HL-60 (cell line): ENCODE measurements at regions not wholly inside any gene's neighbourhood (a gene's known extent, or its start where the extent isn't known, plus 50 kb on each side); places are given as distances from the start of the nearest gene placed in this dataset.

Source experiments
- DNase-seq, 2 experiments: peaks; one replicate each; pipeline ENCODE4 v3.0.0-alpha.2; 2010 to 2020; ENCODE audit warnings: low read depth in 1 of 2, low spot score in 1 of 2
- H3K27ac ChIP-seq: fragments of 250-450 bp; sonication (Bioruptor Pico); replicated peaks from 2 replicates; pipeline ENCODE4 v1.5.1; 2020; ENCODE audit warnings: mild to moderate bottlenecking, moderate library complexity
- H3K27me3 ChIP-seq: fragments of 250-450 bp; sonication (Bioruptor Pico); 2 replicates; pipeline ENCODE4 v1.5.1; 2021; ENCODE audit warnings: mild to moderate bottlenecking, moderate library complexity; ENCODE audit not compliant: insufficient read depth, poor library complexity, severe bottlenecking
- H3K4me3 ChIP-seq: replicated peaks from 2 replicates; pipeline ENCODE4 v1.5.1; 2011; ENCODE audit warnings: mild to moderate bottlenecking, control low read depth, low read length; ENCODE audit not compliant: insufficient read depth
- GABPA ChIP-seq: IDR thresholded peaks from 2 replicates; pipeline ENCODE4 v1.6.1; 2012; ENCODE audit warnings: low read depth
- POLR2AphosphoS5 ChIP-seq: IDR thresholded peaks from 2 replicates; pipeline ENCODE4 v1.6.1; 2012; ENCODE audit warnings: low read depth
- REST ChIP-seq: IDR thresholded peaks from 2 replicates; pipeline ENCODE4 v1.6.1; 2012; ENCODE audit warnings: low read depth; ENCODE audit not compliant: insufficient replicate concordance
- SPI1 ChIP-seq: IDR thresholded peaks from 2 replicates; pipeline ENCODE4 v1.6.1; 2012; ENCODE audit warnings: low read depth, mild to moderate bottlenecking, borderline replicate concordance
- TF ChIP-seq, protein P1 (sequence below): IDR thresholded peaks from one replicate; pipeline ENCODE4 v1.5.1; 2011; ENCODE audit warnings: low read length, control low read depth, inconsistent platforms; ENCODE audit not compliant: insufficient read depth

DNA sequence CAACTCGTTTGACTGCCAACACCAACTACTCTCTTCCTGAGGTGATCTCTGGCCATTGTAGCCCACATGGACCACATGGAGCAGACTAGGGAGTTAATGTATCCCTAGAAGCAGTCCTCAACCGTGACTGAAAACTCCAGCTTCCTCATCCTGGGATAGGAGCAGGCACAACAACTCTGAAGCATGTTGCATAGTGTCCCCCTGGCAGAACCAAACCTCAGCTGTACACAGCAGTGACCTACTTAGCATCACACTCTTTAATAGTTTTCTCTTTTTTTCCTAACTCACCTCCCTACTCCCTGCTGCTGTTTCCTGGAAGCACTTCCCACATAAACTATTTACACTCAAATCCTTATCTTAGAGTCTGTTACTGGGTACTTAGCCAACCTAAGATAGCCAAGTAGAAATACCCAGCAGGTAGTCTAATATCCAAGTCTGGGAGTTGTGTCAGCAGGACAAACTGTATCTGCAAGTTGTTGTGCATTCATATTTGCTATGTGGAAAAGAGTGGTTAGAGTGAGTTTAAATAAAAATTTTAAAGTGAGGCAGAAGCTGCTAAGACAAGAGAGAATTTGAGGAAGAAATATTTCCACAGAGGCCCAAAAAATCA is 228.8 kb downstream of the LTN1 start:
- H3K4me3 ChIP-seq = no peak overlapping the region
- TF ChIP-seq REST (no peak), POLR2AphosphoS5 (no peak), SPI1 (no peak), GABPA (no peak)
- TF ChIP-seq, protein P1, sequence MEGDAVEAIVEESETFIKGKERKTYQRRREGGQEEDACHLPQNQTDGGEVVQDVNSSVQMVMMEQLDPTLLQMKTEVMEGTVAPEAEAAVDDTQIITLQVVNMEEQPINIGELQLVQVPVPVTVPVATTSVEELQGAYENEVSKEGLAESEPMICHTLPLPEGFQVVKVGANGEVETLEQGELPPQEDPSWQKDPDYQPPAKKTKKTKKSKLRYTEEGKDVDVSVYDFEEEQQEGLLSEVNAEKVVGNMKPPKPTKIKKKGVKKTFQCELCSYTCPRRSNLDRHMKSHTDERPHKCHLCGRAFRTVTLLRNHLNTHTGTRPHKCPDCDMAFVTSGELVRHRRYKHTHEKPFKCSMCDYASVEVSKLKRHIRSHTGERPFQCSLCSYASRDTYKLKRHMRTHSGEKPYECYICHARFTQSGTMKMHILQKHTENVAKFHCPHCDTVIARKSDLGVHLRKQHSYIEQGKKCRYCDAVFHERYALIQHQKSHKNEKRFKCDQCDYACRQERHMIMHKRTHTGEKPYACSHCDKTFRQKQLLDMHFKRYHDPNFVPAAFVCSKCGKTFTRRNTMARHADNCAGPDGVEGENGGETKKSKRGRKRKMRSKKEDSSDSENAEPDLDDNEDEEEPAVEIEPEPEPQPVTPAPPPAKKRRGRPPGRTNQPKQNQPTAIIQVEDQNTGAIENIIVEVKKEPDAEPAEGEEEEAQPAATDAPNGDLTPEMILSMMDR = no peak
- H3K27ac ChIP-seq = no peak overlapping the region
- H3K27me3 ChIP-seq = no peaks in the 10 kb centered on the region
- no peak for DNase-seq

GRCh38 chr21:28762357-28762735 is 230.3 kb downstream of the LTN1 start:
- Histone ChIP-seq H3K27ac (no peak overlapping the region), H3K4me3 (no peak overlapping the region), H3K27me3 (no peaks in the 10 kb centered on the region)
- DNase-seq = no peak
- no peak for TF ChIP-seq POLR2AphosphoS5
- no peak for TF ChIP-seq SPI1
- no peak for TF ChIP-seq GABPA
- TF ChIP-seq REST = no peak
- TF ChIP-seq, protein P1 = no peak

GRCh38 chr21:28761674-28762356 is 230.9 kb downstream of the LTN1 start:
- Histone ChIP-seq H3K4me3 (no peak overlapping the region), H3K27ac (no peak overlapping the region), H3K27me3 (no peaks in the 10 kb centered on the region)
- TF ChIP-seq, protein P1 = no peak
- no peak for TF ChIP-seq REST
- no peak for TF ChIP-seq GABPA
- TF ChIP-seq SPI1 = no peak
- TF ChIP-seq POLR2AphosphoS5 = no peak
- no peak for DNase-seq
